ENCODE measurements at regions not wholly inside any gene's neighbourhood (a gene's known extent, or its start where the extent isn't known, plus 50 kb on each side); places are given as distances from the start of the nearest gene placed in this dataset.
"Not testable (repeated sequence)": the region's sequence is repeated elsewhere in the genome, so short reads cannot be mapped to it uniquely, and the experiment has no call there.

GRCh38 chr11:79626135-79627075 is 185.6 kb upstream of the TENM4 start:
- no peak overlapping the region for H3K9ac ChIP-seq (ENCODE audit: low read depth, low read length)
- no peaks in the 10 kb centered on the region for H3K9me3 ChIP-seq (ENCODE audit: control insufficient read depth, insufficient read depth, low read length)
- H3K36me3 ChIP-seq (ENCODE audit: insufficient read depth, low read length): no peaks in the 10 kb centered on the region; the same call in 1 of the 2 replicates
- H3K4me1 ChIP-seq (ENCODE audit: insufficient read depth, low read length): no peaks in the 10 kb centered on the region

GRCh38 chr11:79623375-79623774 is 182.5 kb upstream of the TENM4 start:
- no peaks in the 10 kb centered on the region; the same call in 1 of the 2 replicates for H3K36me3 ChIP-seq (ENCODE audit: insufficient read depth, low read length)
- no peaks in the 10 kb centered on the region for H3K9me3 ChIP-seq (ENCODE audit: control insufficient read depth, insufficient read depth, low read length)
- no peaks in the 10 kb centered on the region for H3K4me1 ChIP-seq (ENCODE audit: insufficient read depth, low read length)
- no peak overlapping the region for H3K9ac ChIP-seq (ENCODE audit: low read depth, low read length)

DNA sequence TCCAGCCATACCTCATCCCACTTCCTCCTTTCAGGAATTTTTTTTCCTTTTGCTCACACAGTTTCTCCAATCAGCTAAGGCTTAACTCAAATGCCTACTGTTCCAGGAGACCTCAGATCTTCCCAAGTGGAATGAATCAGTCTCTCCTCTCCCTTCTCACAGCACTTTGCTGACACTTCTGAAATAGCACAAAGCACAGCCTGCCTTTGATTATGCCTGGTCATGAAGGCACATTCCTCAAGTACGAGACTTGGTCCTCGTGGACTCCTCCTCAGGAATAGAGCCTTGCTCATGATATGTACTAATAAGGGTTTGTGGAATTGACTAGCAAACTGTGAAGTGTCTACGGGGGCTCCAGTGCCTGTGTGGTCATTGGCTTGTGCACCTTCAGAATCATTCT is 176.7 kb upstream of the TENM4 start:
- H3K9me3 ChIP-seq (ENCODE audit: control insufficient read depth, insufficient read depth, low read length): no peaks in the 10 kb centered on the region
- H3K36me3 ChIP-seq (ENCODE audit: insufficient read depth, low read length): no peaks in the 10 kb centered on the region
- H3K9ac ChIP-seq (ENCODE audit: low read depth, low read length): no peak overlapping the region
- no peaks in the 10 kb centered on the region for H3K4me1 ChIP-seq (ENCODE audit: insufficient read depth, low read length)

DNA sequence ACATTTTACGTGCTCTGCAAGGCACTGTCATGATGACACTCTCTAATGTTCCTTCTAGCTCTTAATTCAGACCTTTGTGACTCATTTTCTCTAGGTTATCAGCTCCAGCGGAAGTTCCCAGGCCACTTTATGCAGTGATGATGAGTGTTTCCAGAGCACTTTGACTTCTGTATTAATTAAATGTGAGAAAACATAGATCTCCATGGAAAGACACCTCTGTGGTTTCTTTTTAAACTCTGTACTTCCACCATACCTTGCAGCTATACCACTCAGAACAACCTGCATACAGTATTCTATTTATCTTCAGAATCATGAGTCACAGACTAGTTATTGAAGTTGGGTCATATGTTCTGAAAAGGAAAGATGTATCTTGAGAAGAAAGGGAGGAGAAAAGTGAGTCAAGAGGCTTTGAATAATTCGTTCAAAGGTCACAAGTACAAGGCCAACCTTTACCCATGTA is 175.6 kb upstream of the TENM4 start:
- H3K9ac ChIP-seq (ENCODE audit: low read depth, low read length): no peak overlapping the region
- H3K9me3 ChIP-seq (ENCODE audit: control insufficient read depth, insufficient read depth, low read length): no peaks in the 10 kb centered on the region
- no peaks in the 10 kb centered on the region for H3K4me1 ChIP-seq (ENCODE audit: insufficient read depth, low read length)
- H3K36me3 ChIP-seq (ENCODE audit: insufficient read depth, low read length): no peaks in the 10 kb centered on the region

DNA sequence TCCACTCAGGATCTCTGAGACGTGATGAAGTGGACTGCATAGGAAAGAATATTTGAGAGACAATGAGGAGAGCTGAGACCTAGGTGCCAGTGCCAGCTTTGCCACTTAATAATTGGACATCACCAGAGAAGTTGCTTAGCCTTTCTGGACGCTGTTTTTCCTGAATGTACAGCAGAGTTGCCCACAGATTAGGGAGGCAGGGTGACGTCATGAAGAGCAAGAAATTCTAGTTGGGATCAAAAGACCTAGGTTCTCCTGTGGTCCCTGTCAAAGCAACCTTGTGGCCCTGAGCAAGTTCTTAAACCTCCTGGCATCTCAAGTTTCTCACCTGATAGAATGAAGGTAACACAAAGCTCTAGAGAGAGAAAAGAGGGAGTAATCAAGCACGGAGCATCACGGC is 174.6 kb upstream of the TENM4 start:
- Histone ChIP-seq H3K36me3 (ENCODE audit: insufficient read depth, low read length) (no peaks in the 10 kb centered on the region), H3K9me3 (ENCODE audit: control insufficient read depth, insufficient read depth, low read length) (no peaks in the 10 kb centered on the region), H3K9ac (ENCODE audit: low read depth, low read length) (no peak overlapping the region), H3K4me1 (ENCODE audit: insufficient read depth, low read length) (no peaks in the 10 kb centered on the region)

GRCh38 chr11:79610678-79611077 is 169.8 kb upstream of the TENM4 start:
- H3K4me1 ChIP-seq (ENCODE audit: insufficient read depth, low read length): no peaks in the 10 kb centered on the region
- no peaks in the 10 kb centered on the region for H3K36me3 ChIP-seq (ENCODE audit: insufficient read depth, low read length)
- H3K9me3 ChIP-seq (ENCODE audit: control insufficient read depth, insufficient read depth, low read length): no peaks in the 10 kb centered on the region
- no peak overlapping the region for H3K9ac ChIP-seq (ENCODE audit: low read depth, low read length)

DNA sequence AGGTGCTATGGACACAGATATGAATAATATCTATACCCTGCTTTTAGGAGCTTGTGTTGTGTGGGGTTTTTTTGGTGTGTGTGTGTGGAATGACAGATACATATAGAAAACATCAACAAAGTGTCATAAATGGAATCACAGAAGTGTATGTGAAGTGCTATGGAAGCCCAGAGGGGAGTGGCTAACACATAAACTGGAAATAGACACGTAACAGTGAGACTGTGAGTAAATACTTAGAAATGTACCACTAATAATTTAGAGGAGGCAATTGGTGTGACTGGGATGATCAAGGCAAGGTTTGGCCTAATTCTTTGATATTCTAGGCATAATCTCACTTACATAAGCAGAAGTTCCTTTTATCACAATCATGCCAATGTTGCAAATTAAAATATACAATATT is 169.3 kb upstream of the TENM4 start:
- no peaks in the 10 kb centered on the region for H3K9me3 ChIP-seq (ENCODE audit: control insufficient read depth, insufficient read depth, low read length)
- no peak overlapping the region for H3K9ac ChIP-seq (ENCODE audit: low read depth, low read length)
- H3K36me3 ChIP-seq (ENCODE audit: insufficient read depth, low read length): no peaks in the 10 kb centered on the region
- no peaks in the 10 kb centered on the region for H3K4me1 ChIP-seq (ENCODE audit: insufficient read depth, low read length)

GRCh38 chr11:79609511-79609910 is 168.7 kb upstream of the TENM4 start:
- Histone ChIP-seq H3K36me3 (ENCODE audit: insufficient read depth, low read length) (no peaks in the 10 kb centered on the region), H3K4me1 (ENCODE audit: insufficient read depth, low read length) (no peaks in the 10 kb centered on the region), H3K9me3 (ENCODE audit: control insufficient read depth, insufficient read depth, low read length) (no peaks in the 10 kb centered on the region), H3K9ac (ENCODE audit: low read depth, low read length) (no peak overlapping the region)

DNA sequence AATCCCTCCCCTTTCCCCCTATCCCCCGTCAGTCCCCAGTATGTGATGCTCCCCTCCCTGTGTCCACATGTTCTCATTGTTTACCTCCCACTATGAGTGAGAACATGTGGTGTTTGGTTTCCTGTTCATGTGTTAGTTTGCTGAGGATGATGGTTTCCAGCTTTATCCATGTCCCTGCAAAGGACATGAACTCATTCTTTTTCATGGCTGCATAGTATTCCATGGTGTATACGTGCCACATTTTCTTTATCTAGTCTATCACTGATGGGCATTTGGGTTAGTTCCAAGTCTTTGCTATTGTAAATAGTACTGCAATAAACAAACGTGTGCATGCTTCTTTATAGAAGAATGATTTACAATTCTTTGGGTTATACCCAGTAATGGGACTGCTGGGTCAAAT is 165.6 kb upstream of the TENM4 start:
- H3K4me1 ChIP-seq (ENCODE audit: insufficient read depth, low read length); H3K9me3 ChIP-seq (ENCODE audit: control insufficient read depth, insufficient read depth, low read length); H3K9ac ChIP-seq (ENCODE audit: low read depth, low read length); H3K36me3 ChIP-seq (ENCODE audit: insufficient read depth, low read length): not testable (repeated sequence)

- no peak overlapping the region for H3K9ac ChIP-seq (ENCODE audit: low read depth, low read length)
- no peaks in the 10 kb centered on the region for H3K36me3 ChIP-seq (ENCODE audit: insufficient read depth, low read length)
- H3K4me1 ChIP-seq (ENCODE audit: insufficient read depth, low read length): no peaks in the 10 kb centered on the region
- H3K9me3 ChIP-seq (ENCODE audit: control insufficient read depth, insufficient read depth, low read length): no peaks in the 10 kb centered on the region
These were observed 159.9 kb upstream of the TENM4 start for GRCh38 chr11:79600711-79601110.

DNA sequence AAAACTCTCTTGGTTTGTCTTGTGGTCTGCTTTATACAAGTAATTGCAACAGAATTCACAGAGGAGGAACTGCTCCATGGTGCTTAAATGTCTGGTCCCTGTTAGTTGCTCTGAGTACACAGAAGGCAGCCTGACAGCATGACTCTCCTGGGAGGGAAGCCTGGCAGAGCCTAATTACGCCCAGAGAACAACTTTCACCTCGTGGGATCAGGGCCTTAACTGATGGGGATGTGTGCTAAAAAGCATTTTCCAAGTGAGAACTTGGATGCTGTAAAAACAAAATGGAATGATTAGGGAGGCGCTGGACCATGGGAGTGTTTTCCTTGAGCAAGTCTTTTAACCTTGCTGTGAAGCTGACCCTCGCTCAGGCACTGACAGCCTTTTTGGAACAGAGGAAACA is 154.0 kb upstream of the TENM4 start:
- Histone ChIP-seq H3K9me3 (ENCODE audit: control insufficient read depth, insufficient read depth, low read length) (no peaks in the 10 kb centered on the region), H3K4me1 (ENCODE audit: insufficient read depth, low read length) (no peaks in the 10 kb centered on the region), H3K36me3 (ENCODE audit: insufficient read depth, low read length) (no peaks in the 10 kb centered on the region), H3K9ac (ENCODE audit: low read depth, low read length) (no peak overlapping the region)

DNA sequence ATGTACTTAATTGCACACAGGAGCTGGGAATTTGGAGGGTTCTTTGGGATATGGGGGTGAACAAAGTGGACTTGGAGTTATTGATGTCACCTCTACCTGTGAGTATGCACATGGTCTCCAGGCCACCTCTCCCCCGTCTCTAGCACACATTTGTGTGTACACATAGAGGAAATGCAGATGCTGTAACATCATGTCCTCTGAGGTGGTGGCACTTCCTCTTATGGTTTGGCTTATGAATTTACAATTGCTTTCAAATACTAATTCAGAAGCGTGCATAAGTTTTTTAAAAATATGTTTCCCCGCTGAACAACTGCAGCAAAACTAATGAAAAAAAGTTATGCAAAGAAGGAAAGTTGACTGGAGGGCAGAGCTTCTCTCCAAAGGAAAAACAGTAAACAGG is 152.0 kb upstream of the TENM4 start:
- H3K9me3 ChIP-seq (ENCODE audit: control insufficient read depth, insufficient read depth, low read length): no peaks in the 10 kb centered on the region

GRCh38 chr11:79592406-79592805 is 151.6 kb upstream of the TENM4 start:
- no peaks in the 10 kb centered on the region for H3K9me3 ChIP-seq (ENCODE audit: control insufficient read depth, insufficient read depth, low read length)
- no peak overlapping the region for H3K9ac ChIP-seq (ENCODE audit: low read depth, low read length)
- H3K36me3 ChIP-seq (ENCODE audit: insufficient read depth, low read length): no peaks in the 10 kb centered on the region
- H3K4me1 ChIP-seq (ENCODE audit: insufficient read depth, low read length): no peaks in the 10 kb centered on the region

More for the DNA sequence above, 152.0 kb upstream of the TENM4 start:
- H3K4me1 ChIP-seq (ENCODE audit: insufficient read depth, low read length): no peaks in the 10 kb centered on the region
- H3K36me3 ChIP-seq (ENCODE audit: insufficient read depth, low read length): no peaks in the 10 kb centered on the region
- H3K9ac ChIP-seq (ENCODE audit: low read depth, low read length): no peak overlapping the region

- Histone ChIP-seq H3K4me1 (ENCODE audit: insufficient read depth, low read length) (no peaks in the 10 kb centered on the region), H3K9me3 (ENCODE audit: control insufficient read depth, insufficient read depth, low read length) (no peaks in the 10 kb centered on the region; the same call in 1 of the 2 replicates), H3K9ac (ENCODE audit: low read depth, low read length) (no peak overlapping the region), H3K36me3 (ENCODE audit: insufficient read depth, low read length) (no peaks in the 10 kb centered on the region)
These were observed 141.6 kb upstream of the TENM4 start for GRCh38 chr11:79582434-79582833.

- Histone ChIP-seq H3K36me3 (ENCODE audit: insufficient read depth, low read length) (no peaks in the 10 kb centered on the region), H3K9me3 (ENCODE audit: control insufficient read depth, insufficient read depth, low read length) (no peaks in the 10 kb centered on the region), H3K4me1 (ENCODE audit: insufficient read depth, low read length) (no peaks in the 10 kb centered on the region), H3K9ac (ENCODE audit: low read depth, low read length) (no peak overlapping the region)
These were observed 138.2 kb upstream of the TENM4 start for GRCh38 chr11:79579063-79579462.

All from ES-I3 (cell line).